ENCODE measurements at regions not wholly inside any gene's neighbourhood (a gene's known extent, or its start where the extent isn't known, plus 50 kb on each side); places are given as distances from the start of the nearest gene placed in this dataset.

DNA sequence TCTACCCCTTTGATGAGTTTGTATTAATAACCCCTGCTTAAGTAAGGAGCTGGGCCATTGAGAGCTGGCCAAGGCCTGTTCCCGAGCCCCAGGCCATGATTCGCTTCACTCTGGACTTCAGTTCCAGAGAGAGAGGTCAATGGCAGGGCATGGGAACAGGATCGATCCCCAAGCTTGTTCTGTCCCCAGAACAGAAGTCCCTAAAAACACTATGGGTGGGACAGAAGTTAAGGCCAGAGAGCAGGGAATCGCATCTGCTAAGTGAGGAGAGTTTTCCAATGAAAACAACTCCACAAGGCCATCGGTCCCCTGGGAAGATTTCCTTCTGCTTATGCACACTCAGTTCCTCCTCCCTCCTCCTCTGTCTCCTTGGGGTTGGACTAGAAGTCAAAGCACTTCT, 159.6 kb downstream of the LSM5 start:
- TF ChIP-seq, protein P1, sequence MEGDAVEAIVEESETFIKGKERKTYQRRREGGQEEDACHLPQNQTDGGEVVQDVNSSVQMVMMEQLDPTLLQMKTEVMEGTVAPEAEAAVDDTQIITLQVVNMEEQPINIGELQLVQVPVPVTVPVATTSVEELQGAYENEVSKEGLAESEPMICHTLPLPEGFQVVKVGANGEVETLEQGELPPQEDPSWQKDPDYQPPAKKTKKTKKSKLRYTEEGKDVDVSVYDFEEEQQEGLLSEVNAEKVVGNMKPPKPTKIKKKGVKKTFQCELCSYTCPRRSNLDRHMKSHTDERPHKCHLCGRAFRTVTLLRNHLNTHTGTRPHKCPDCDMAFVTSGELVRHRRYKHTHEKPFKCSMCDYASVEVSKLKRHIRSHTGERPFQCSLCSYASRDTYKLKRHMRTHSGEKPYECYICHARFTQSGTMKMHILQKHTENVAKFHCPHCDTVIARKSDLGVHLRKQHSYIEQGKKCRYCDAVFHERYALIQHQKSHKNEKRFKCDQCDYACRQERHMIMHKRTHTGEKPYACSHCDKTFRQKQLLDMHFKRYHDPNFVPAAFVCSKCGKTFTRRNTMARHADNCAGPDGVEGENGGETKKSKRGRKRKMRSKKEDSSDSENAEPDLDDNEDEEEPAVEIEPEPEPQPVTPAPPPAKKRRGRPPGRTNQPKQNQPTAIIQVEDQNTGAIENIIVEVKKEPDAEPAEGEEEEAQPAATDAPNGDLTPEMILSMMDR (IDR thresholded peaks at IDR 0.05; ENCODE audit: low read depth, low read length, missing input control): no peak
- TF ChIP-seq YY1 (IDR thresholded peaks at IDR 0.05) (no peak), RXRA (IDR thresholded peaks at IDR 0.05) (no peak), SP1 (IDR thresholded peaks at IDR 0.05) (no peak), TAF1 (conservative IDR thresholded peaks at IDR 0.05) (no peak)
- TF ChIP-seq, protein P2, sequence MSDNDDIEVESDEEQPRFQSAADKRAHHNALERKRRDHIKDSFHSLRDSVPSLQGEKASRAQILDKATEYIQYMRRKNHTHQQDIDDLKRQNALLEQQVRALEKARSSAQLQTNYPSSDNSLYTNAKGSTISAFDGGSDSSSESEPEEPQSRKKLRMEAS (IDR thresholded peaks at IDR 0.05): no peak
- TF ChIP-seq, protein P3, sequence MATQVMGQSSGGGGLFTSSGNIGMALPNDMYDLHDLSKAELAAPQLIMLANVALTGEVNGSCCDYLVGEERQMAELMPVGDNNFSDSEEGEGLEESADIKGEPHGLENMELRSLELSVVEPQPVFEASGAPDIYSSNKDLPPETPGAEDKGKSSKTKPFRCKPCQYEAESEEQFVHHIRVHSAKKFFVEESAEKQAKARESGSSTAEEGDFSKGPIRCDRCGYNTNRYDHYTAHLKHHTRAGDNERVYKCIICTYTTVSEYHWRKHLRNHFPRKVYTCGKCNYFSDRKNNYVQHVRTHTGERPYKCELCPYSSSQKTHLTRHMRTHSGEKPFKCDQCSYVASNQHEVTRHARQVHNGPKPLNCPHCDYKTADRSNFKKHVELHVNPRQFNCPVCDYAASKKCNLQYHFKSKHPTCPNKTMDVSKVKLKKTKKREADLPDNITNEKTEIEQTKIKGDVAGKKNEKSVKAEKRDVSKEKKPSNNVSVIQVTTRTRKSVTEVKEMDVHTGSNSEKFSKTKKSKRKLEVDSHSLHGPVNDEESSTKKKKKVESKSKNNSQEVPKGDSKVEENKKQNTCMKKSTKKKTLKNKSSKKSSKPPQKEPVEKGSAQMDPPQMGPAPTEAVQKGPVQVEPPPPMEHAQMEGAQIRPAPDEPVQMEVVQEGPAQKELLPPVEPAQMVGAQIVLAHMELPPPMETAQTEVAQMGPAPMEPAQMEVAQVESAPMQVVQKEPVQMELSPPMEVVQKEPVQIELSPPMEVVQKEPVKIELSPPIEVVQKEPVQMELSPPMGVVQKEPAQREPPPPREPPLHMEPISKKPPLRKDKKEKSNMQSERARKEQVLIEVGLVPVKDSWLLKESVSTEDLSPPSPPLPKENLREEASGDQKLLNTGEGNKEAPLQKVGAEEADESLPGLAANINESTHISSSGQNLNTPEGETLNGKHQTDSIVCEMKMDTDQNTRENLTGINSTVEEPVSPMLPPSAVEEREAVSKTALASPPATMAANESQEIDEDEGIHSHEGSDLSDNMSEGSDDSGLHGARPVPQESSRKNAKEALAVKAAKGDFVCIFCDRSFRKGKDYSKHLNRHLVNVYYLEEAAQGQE (IDR thresholded peaks at IDR 0.05): no peak
- TF ChIP-seq, protein P4, sequence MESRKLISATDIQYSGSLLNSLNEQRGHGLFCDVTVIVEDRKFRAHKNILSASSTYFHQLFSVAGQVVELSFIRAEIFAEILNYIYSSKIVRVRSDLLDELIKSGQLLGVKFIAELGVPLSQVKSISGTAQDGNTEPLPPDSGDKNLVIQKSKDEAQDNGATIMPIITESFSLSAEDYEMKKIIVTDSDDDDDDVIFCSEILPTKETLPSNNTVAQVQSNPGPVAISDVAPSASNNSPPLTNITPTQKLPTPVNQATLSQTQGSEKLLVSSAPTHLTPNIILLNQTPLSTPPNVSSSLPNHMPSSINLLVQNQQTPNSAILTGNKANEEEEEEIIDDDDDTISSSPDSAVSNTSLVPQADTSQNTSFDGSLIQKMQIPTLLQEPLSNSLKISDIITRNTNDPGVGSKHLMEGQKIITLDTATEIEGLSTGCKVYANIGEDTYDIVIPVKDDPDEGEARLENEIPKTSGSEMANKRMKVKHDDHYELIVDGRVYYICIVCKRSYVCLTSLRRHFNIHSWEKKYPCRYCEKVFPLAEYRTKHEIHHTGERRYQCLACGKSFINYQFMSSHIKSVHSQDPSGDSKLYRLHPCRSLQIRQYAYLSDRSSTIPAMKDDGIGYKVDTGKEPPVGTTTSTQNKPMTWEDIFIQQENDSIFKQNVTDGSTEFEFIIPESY (IDR thresholded peaks at IDR 0.05): no peak
